ENCODE measurements at regions not wholly inside any gene's neighbourhood (a gene's known extent, or its start where the extent isn't known, plus 50 kb on each side); places are given as distances from the start of the nearest gene placed in this dataset.

DNA sequence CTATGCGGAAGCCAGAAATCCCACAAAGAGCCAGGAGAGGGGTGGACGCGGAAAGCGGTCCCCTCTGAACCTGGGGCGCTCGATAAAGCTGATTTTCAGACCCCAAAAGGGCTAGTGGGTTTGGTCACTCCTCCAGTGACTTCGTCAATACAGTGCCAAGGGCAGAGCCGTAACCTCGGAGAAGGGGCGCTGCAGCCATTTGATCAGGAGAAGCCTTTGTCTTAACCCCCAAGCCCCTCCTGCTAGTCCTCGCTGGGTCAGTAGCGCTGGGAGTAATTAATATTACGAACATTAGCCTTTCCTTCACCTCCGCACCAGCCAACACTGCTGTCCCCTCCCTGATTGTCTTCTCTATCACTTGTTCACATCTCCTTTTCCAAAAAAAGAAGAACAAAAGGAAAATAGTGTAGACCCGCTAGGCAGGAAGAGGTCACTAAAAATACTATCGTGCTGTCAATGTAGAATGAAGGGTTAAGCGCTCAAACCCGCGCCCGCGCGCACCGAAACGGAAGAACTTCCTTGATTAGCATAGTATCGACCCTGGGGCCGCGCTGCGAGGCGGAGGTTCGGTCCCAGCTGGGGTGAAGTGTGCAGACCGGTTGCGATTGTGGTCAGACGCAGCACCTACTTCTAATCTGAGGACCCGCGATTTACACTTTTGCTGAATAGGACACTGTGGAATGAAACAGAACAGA is 63.2 kb upstream of the MAPRE2 start:
- TF ChIP-seq BACH1 (IDR thresholded peaks at IDR 0.05; ENCODE audit: low read length) (no peak), TCF12 (IDR thresholded peaks at IDR 0.05; ENCODE audit: low read depth, low read length) (no peak), POLR2A (IDR thresholded peaks at IDR 0.05; ENCODE audit: control extremely low read depth in 1 of 2, low read depth in 2 of 2, low read length in 2 of 2) (no peak), RFX5 (IDR thresholded peaks at IDR 0.05; ENCODE audit: borderline replicate concordance, low read depth, low read length) (no peak), CTCF (IDR thresholded peaks at IDR 0.05; ENCODE audit: control extremely low read depth in 1 of 3, insufficient read depth in 1 of 3, low read depth in 1 of 3, low read length in 3 of 3) (no peak), MAFK (IDR thresholded peaks at IDR 0.05; ENCODE audit: low read depth, low read length) (no peak), EZH2 (IDR thresholded peaks at IDR 0.05; ENCODE audit: low read depth, low read length, severe bottlenecking) (peak; percentile 6), ASH2L (IDR thresholded peaks at IDR 0.05; ENCODE audit: low read length) (no peak), EGR1 (IDR thresholded peaks at IDR 0.05; ENCODE audit: borderline replicate concordance, low read depth, low read length) (no peak), SP1 (IDR thresholded peaks at IDR 0.05; ENCODE audit: low read depth, low read length) (no peak), FOSL1 (IDR thresholded peaks at IDR 0.05; ENCODE audit: insufficient read depth, low read depth, low read length) (no peak), SP4 (IDR thresholded peaks at IDR 0.05; ENCODE audit: low read length) (no peak)
- TF ChIP-seq, protein P1, sequence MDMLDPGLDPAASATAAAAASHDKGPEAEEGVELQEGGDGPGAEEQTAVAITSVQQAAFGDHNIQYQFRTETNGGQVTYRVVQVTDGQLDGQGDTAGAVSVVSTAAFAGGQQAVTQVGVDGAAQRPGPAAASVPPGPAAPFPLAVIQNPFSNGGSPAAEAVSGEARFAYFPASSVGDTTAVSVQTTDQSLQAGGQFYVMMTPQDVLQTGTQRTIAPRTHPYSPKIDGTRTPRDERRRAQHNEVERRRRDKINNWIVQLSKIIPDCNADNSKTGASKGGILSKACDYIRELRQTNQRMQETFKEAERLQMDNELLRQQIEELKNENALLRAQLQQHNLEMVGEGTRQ (IDR thresholded peaks at IDR 0.05; ENCODE audit: low read length), result no peak

Measured in H1 (cell line).